GM12891 (cell line): ENCODE measurements at regions not wholly inside any gene's neighbourhood (a gene's known extent, or its start where the extent isn't known, plus 50 kb on each side); places are given as distances from the start of the nearest gene placed in this dataset.
"Not testable (repeated sequence)": the region's sequence is repeated elsewhere in the genome, so short reads cannot be mapped to it uniquely, and the experiment has no call there.

Experiments
- DNase-seq: peaks from one replicate; pipeline ENCODE4 v3.0.0; 2011; ENCODE audit warnings: low spot score; ENCODE audit not compliant: insufficient read length
- FAIRE-seq: peaks from 2 replicates; lab custom pipeline; 2011; peaks lifted over from hg19 to GRCh38; lab: Jason Lieb, UNC
- PAX5 ChIP-seq: IDR thresholded peaks from 2 replicates; pipeline ENCODE4 v1.6.1; 2011; ENCODE audit warnings: low read length, moderate library complexity, mild to moderate bottlenecking; ENCODE audit not compliant: insufficient read depth, severe bottlenecking
- POLR2A ChIP-seq: IDR thresholded peaks from 2 replicates; pipeline ENCODE4 v1.6.1; 2011; ENCODE audit warnings: low read depth, low read length, control low read depth
- POLR2AphosphoS5 ChIP-seq: IDR thresholded peaks from 2 replicates; pipeline ENCODE4 v1.6.1; 2011; ENCODE audit warnings: low read depth, low read length, control low read depth
- POU2F2 ChIP-seq: IDR thresholded peaks from 2 replicates; pipeline ENCODE4 v1.6.1; 2011; ENCODE audit warnings: low read depth, mild to moderate bottlenecking, control low read depth, low read length, moderate library complexity
- SPI1 ChIP-seq: IDR thresholded peaks from 2 replicates; pipeline ENCODE4 v1.6.1; 2011; ENCODE audit warnings: low read depth, low read length, control low read depth
- TAF1 ChIP-seq: IDR thresholded peaks from 2 replicates; pipeline ENCODE4 v1.6.1; 2011; ENCODE audit warnings: low read depth, low read length, control low read depth

- no peak for DNase-seq
- no peak for FAIRE-seq
- TF ChIP-seq POLR2A (no peak), POLR2AphosphoS5 (no peak), TAF1 (no peak)
These were observed 236.6 kb downstream of the CYRIA start for GRCh38 chr2:16429002-16429401.

DNA sequence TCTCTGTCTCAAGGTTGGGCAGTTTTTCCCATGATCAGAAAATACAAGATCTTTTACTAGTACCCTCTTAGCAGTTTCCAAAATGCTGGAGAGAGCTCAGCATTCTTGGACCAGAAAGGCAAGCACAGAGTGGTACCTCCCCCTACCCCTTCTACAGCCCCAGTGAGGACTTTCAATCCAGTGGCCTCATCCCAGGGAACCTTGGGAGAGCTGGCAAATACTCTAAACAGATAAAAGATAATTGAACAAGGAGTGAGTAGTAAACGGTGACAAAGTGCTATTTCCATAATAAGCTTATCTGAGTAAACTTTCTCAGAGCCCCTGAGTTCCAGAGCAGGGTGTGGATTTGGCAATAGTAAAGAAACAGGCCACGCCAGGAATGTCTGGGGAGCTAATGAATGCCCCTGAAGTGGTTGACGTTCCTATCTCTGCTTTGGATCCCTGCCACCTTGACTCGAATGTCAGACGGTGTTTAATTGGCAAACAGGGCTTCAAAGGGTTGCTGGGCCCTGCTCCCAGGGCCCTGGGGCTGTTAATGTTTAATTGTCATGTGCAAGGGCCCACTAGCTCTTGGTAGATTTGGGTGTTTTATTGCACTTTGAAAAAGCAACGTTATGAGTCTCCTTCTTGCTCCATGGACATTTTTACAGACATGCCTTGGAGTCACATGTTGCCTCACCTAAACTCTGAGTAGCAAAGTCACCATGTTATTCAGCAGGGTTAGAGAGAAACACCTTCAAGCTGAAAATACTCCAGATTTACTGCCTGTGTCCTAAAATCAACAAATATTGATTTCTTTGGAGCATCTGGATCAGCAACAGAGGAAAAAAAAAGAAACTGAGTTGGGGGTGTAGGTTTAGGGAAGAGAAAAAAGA lies 239.9 kb downstream of the CYRIA start:
- FAIRE-seq = no peak
- TF ChIP-seq TAF1 (no peak), PAX5 (no peak), POU2F2 (no peak)
- no peak for DNase-seq

DNA sequence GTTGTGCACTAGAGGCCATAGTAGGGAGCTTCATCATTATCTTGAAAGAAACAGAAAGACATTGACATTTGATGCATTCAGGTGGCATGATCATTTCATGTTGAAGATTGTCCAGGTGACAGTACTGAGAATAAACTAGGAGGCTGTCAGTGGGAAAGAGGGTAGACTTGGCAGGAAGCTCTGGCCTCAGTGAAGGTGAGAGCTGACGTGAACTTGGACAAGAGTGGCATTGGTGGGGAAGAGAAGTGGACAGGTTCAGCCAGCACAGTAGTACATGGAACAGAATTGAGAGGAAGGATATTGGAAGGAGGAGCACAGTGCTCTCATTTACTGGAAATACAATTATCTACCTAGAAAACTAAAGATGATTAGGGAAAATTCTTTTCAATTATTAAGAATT lies 245.2 kb downstream of the CYRIA start:
- DNase-seq (no peak), FAIRE-seq (no peak)
- TF ChIP-seq PAX5 (no peak), POU2F2 (no peak), POLR2A (no peak), SPI1 (no peak), POLR2AphosphoS5 (no peak), TAF1 (no peak)

- TF ChIP-seq SPI1 = no peak
- no peak for TF ChIP-seq POLR2AphosphoS5
- no peak for TF ChIP-seq TAF1
- TF ChIP-seq POU2F2 = no peak
- no peak for TF ChIP-seq PAX5
- no peak for TF ChIP-seq POLR2A
- FAIRE-seq (no peak), DNase-seq (no peak)
These were observed 247.9 kb downstream of the CYRIA start for GRCh38 chr2:16417726-16418125.

GRCh38 chr2:16416651-16417050 lies 249.0 kb downstream of the CYRIA start:
- no peak for DNase-seq
- FAIRE-seq = no peak
- no peak for TF ChIP-seq SPI1
- no peak for TF ChIP-seq POU2F2
- TF ChIP-seq PAX5 = no peak
- no peak for TF ChIP-seq POLR2A

DNA sequence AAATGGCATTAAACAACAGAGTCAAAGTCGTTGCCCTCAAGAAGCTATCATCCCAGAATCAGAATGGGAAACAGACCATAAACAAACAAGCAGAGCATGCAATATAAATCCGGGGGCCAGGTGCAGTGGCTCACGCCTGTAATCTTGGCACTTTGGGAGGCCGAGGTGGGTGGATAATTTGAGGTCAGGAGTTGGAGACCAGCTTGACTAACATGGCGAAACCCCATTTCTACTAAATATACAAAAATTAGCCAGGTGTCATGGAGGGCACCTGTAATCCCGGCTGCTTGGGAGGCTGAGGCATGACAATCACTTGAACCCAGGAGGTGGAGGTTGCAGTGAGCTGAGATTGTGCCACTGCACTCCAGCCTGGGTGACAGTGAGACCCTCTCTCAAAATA lies 249.8 kb downstream of the CYRIA start:
- FAIRE-seq = not testable (repeated sequence)

GRCh38 chr2:16413947-16414346 lies 251.7 kb downstream of the CYRIA start:
- FAIRE-seq = no peak
- no peak for DNase-seq
- TF ChIP-seq PAX5 (no peak), POU2F2 (no peak), POLR2AphosphoS5 (no peak), SPI1 (no peak), POLR2A (no peak)

More for the DNA sequence above, 249.8 kb downstream of the CYRIA start:
- DNase-seq = not testable (repeated sequence)

GRCh38 chr2:16413285-16413684 lies 252.3 kb downstream of the CYRIA start:
- DNase-seq = no peak
- TF ChIP-seq POLR2AphosphoS5 = no peak
- TF ChIP-seq PAX5 = no peak
- TF ChIP-seq SPI1 = no peak
- TF ChIP-seq POU2F2 = no peak
- no peak for TF ChIP-seq TAF1
- no peak for TF ChIP-seq POLR2A
- no peak for FAIRE-seq

DNA sequence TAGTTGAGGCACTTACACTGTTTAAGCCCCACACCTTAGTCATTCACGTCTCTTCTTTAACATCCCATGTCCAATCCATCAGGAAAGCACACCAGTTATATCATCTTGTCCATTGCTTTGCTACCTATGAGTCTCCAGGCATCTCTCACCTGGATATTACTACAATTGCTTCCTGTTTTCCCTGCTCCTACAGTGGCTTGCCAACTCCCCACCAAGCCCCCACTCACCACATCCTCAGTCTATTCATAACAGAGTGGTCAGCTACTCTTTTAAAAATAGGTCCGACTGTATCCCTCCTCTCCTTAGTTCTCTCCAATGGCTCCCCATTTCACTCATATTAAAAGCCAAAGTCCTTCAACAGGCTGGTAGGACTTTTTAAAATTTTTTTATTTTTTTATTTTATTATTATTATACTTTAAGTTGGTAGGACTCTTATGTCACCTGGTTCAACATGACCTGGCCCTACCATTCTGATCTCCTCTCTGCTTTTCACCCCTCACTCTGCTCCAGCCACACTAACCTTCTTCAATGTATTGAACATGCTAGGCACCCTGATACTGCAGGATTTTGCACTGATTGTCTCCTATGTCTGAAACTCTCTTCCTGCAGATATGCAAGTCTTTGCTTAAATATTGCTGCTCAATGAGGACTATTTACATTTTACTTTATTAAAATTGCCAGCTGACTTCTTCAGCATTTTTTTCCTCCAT lies 253.2 kb downstream of the CYRIA start:
- FAIRE-seq (no peak), DNase-seq (no peak)
- no peak for TF ChIP-seq POLR2A
- TF ChIP-seq POU2F2 = no peak
- no peak for TF ChIP-seq PAX5
- no peak for TF ChIP-seq TAF1
- no peak for TF ChIP-seq POLR2AphosphoS5
- TF ChIP-seq SPI1 = no peak

DNA sequence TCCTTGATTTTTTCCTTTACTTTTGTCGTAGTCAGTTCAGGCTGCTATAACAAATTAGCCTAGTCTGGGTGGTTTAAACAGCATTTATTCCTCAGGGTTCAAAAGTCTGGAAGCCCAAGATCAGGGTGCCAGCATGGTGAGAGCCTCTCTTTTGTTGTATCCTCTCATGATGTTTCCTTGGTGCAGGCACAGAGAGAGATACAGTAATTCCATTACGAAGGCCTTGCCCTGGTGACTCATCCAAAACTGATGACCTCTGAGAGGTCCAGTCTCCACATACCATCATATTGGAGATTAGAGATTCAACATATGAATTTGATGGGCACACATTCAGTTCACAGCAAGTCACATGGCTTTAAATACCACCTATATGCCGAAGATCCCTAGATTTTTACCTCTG lies 253.8 kb downstream of the CYRIA start:
- FAIRE-seq (no peak), DNase-seq (no peak)
- TF ChIP-seq POLR2AphosphoS5 (no peak), POU2F2 (no peak), POLR2A (no peak), SPI1 (no peak), TAF1 (no peak), PAX5 (no peak)
